GM12878 (cell line): ENCODE measurements at regions not wholly inside any gene's neighbourhood (a gene's known extent, or its start where the extent isn't known, plus 50 kb on each side); places are given as distances from the start of the nearest gene placed in this dataset.

Experiments
- ATF2 ChIP-seq: IDR thresholded peaks from 2 replicates; pipeline ENCODE4 v1.6.1; 2012; ENCODE audit warnings: low read length, inconsistent platforms
- FOXK2 ChIP-seq: fragments of 450-650 bp; IDR thresholded peaks from 2 replicates; pipeline ENCODE4 v1.6.1; 2017; ENCODE audit warnings: mild to moderate bottlenecking, moderate library complexity
- NFYA ChIP-seq: IDR thresholded peaks from 2 replicates; pipeline ENCODE4 v1.6.1; 2011; ENCODE audit warnings: low read depth, mild to moderate bottlenecking, low read length, improper control_type of control experiment, borderline replicate concordance
- POLR2A ChIP-seq: IDR thresholded peaks from 2 replicates; pipeline ENCODE4 v1.6.1; 2011; ENCODE audit warnings: low read depth, mild to moderate bottlenecking, low read length
- ZBTB4 ChIP-seq: fragments of 450-650 bp; formaldehyde crosslinking; IDR thresholded peaks from 2 replicates; pipeline ENCODE4 v1.4.0; 2022; ENCODE audit warnings: mild to moderate bottlenecking, moderate library complexity
- TF ChIP-seq, protein P1 (sequence below), 3 experiments: IDR thresholded peaks in 2 of 3; conservative IDR thresholded peaks in 1 of 3; 2 replicates each; pipeline ENCODE4 v1.5.1; 2011; ENCODE audit warnings: low read depth in 3 of 3, low read length in 3 of 3, mild to moderate bottlenecking in 3 of 3, control low read depth in 2 of 3, moderate library complexity in 2 of 3, inconsistent platforms in 1 of 3, mixed read lengths in 1 of 3; ENCODE audit not compliant: control insufficient read depth in 2 of 3, insufficient read depth in 1 of 3; ENCODE audit errors: extremely low read depth in 1 of 3

DNA sequence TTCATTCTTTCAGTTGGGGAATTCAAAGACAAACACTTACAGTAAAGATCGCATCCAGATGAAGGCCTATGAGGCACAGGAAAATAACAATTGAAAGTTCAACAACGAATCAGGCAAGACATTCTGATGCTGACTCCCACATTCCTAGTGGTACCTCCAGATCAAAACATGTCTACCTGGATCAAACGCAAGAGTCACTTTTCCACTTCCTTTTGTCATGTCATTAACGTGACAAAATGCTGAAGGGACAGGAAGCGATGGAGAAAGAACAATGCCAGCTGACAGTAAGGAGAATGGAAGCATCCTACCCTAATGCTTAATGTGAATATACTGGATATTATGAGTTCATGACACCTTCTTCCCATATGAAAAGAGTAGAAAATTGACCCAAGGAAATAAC, 365.4 kb upstream of the CDH11 start:
- TF ChIP-seq POLR2A (no peak), ZBTB4 (CRISPR knock-in tag) (no peak), NFYA (no peak), ATF2 (no peak), FOXK2 (no peak)
- TF ChIP-seq, protein P1, sequence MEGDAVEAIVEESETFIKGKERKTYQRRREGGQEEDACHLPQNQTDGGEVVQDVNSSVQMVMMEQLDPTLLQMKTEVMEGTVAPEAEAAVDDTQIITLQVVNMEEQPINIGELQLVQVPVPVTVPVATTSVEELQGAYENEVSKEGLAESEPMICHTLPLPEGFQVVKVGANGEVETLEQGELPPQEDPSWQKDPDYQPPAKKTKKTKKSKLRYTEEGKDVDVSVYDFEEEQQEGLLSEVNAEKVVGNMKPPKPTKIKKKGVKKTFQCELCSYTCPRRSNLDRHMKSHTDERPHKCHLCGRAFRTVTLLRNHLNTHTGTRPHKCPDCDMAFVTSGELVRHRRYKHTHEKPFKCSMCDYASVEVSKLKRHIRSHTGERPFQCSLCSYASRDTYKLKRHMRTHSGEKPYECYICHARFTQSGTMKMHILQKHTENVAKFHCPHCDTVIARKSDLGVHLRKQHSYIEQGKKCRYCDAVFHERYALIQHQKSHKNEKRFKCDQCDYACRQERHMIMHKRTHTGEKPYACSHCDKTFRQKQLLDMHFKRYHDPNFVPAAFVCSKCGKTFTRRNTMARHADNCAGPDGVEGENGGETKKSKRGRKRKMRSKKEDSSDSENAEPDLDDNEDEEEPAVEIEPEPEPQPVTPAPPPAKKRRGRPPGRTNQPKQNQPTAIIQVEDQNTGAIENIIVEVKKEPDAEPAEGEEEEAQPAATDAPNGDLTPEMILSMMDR (IDR thresholded peaks at IDR 0.05 in 2 of 3, conservative IDR thresholded peaks at IDR 0.05 in 1 of 3; ENCODE audit: control insufficient read depth in 2 of 3, extremely low read depth in 1 of 3, insufficient read depth in 1 of 3, low read depth in 3 of 3, low read length in 3 of 3): no peak
